ENCODE measurements at regions not wholly inside any gene's neighbourhood (a gene's known extent, or its start where the extent isn't known, plus 50 kb on each side); places are given as distances from the start of the nearest gene placed in this dataset.

- no peak for DNase-seq (ENCODE audit: low read depth)
- TF ChIP-seq CTCF (conservative IDR thresholded peaks at IDR 0.05; ENCODE audit: low read depth, low read length), result no peak
- no peak overlapping the region for H3K4me3 ChIP-seq (ENCODE audit: low read length)
Measured at GRCh38 chr1:4087530-4088420, 187.7 kb upstream of the C1orf174 start.

- DNase-seq (ENCODE audit: low read depth), result no peak
- no peak for TF ChIP-seq CTCF (conservative IDR thresholded peaks at IDR 0.05; ENCODE audit: low read depth, low read length)
- no peak overlapping the region for H3K4me3 ChIP-seq (ENCODE audit: low read length)
Measured at GRCh38 chr1:4088676-4089075, 188.6 kb upstream of the C1orf174 start.

GRCh38 chr1:4089421-4090175, 189.5 kb upstream of the C1orf174 start:
- TF ChIP-seq CTCF (conservative IDR thresholded peaks at IDR 0.05; ENCODE audit: low read depth, low read length), result no peak
- no peak overlapping the region for H3K4me3 ChIP-seq (ENCODE audit: low read length)
- DNase-seq (ENCODE audit: low read depth), result no peak

- no peak for TF ChIP-seq CTCF (conservative IDR thresholded peaks at IDR 0.05; ENCODE audit: low read depth, low read length)
- no peak for DNase-seq (ENCODE audit: low read depth)
- H3K4me3 ChIP-seq (ENCODE audit: low read length), result no peak overlapping the region
Measured at GRCh38 chr1:4090556-4090955, 190.5 kb upstream of the C1orf174 start.

- no peak overlapping the region for H3K4me3 ChIP-seq (ENCODE audit: low read length)
- TF ChIP-seq CTCF (conservative IDR thresholded peaks at IDR 0.05; ENCODE audit: low read depth, low read length), result no peak
- DNase-seq (ENCODE audit: low read depth), result no peak
Measured at GRCh38 chr1:4090976-4091660, 191.0 kb upstream of the C1orf174 start.

GRCh38 chr1:4091996-4092395, 191.9 kb upstream of the C1orf174 start:
- DNase-seq (ENCODE audit: low read depth), result no peak
- H3K4me3 ChIP-seq (ENCODE audit: low read length), result no peak overlapping the region
- TF ChIP-seq CTCF (conservative IDR thresholded peaks at IDR 0.05; ENCODE audit: low read depth, low read length), result no peak
